ENCODE measurements at regions not wholly inside any gene's neighbourhood (a gene's known extent, or its start where the extent isn't known, plus 50 kb on each side); places are given as distances from the start of the nearest gene placed in this dataset.

DNA sequence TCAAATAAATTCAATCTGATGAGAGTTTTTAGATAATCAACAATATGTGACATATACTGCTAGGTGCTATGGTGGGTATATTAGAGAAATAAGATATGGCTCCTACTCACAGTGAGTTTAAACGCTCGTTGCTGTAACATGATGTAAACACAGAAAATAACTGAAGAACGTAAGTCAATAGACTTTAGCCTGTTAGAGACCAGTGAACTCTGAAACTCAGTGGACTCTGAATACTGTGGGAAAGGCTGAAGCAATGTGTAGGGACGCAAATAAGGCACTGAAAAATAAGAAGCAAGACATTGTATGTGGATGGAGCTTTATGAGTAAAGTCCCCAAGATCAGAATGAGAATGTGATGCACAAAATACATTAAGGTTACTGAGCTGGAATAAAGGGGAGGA is 431.6 kb downstream of the TFAP2B start:
- no peak for DNase-seq (ENCODE audit: low read depth)
- TF ChIP-seq, protein P1, sequence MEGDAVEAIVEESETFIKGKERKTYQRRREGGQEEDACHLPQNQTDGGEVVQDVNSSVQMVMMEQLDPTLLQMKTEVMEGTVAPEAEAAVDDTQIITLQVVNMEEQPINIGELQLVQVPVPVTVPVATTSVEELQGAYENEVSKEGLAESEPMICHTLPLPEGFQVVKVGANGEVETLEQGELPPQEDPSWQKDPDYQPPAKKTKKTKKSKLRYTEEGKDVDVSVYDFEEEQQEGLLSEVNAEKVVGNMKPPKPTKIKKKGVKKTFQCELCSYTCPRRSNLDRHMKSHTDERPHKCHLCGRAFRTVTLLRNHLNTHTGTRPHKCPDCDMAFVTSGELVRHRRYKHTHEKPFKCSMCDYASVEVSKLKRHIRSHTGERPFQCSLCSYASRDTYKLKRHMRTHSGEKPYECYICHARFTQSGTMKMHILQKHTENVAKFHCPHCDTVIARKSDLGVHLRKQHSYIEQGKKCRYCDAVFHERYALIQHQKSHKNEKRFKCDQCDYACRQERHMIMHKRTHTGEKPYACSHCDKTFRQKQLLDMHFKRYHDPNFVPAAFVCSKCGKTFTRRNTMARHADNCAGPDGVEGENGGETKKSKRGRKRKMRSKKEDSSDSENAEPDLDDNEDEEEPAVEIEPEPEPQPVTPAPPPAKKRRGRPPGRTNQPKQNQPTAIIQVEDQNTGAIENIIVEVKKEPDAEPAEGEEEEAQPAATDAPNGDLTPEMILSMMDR (IDR thresholded peaks at IDR 0.05; ENCODE audit: insufficient read depth, low read depth, low read length, missing control alignments): no peak
- H3K4me3 ChIP-seq (ENCODE audit: low read length): no peak overlapping the region

DNA sequence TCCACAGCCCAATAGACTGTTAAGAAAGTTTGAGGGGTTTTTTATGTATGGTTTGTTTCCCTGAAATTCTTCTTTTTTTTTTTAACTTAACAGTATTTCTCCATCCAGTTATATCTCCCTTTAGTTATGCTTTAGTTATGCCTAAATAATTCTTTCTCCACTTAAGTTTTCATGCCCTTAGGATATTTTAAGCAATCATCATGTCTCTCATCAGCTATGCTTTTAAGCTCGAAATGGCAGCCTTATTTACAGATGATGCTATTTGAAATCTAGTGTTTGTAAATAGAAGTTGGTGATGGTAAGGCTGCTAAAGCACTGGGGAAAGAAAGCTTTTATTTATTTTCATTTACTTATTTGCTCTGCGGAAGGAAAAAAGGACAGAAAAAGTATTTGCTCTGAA is 439.3 kb downstream of the TFAP2B start:
- H3K4me3 ChIP-seq (ENCODE audit: low read length): no peak overlapping the region
- DNase-seq (ENCODE audit: low read depth): no peak
- TF ChIP-seq, protein P1 (IDR thresholded peaks at IDR 0.05; ENCODE audit: insufficient read depth, low read depth, low read length, missing control alignments): no peak

DNA sequence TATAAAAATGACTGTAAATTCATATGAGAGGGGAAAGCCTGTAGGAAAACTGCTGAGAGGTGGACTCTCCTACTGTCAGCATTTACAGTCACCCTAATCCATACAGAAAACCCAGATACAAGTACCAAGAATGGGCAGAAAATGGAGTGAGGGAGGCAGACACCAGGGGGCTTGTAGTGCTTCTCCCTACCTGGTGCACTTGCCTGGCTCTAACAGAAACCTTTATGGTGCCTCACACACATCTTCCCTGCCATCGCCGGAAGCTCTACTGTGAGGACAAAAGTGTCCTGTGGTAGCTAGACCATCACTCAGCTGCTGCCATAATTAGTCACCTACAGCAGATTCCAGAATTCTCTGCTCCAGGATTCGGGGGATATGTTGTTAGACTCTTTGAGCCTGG is 441.3 kb downstream of the TFAP2B start:
- no peak overlapping the region for H3K4me3 ChIP-seq (ENCODE audit: low read length)
- DNase-seq (ENCODE audit: low read depth): no peak
- TF ChIP-seq, protein P1 (IDR thresholded peaks at IDR 0.05; ENCODE audit: insufficient read depth, low read depth, low read length, missing control alignments): no peak

DNA sequence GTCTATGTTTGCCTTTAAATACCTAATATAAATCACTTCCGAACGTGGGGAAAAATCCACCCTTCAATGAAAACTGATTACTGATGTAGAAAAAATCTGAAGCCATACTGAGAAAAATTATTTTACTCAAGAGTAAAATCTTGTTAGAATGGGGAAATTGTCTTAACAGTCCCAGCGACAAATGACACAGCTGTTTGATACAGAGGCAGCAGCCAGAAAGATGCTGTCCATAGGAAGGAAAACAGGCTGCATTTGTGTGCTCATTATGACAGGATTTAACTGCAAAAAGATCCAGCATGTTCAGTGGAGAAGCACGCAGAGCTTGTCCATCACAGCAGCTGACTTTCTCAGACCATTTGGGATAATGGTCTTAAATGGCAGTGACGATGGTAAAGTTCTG is 443.0 kb downstream of the TFAP2B start:
- no peak overlapping the region for H3K4me3 ChIP-seq (ENCODE audit: low read length)
- no peak for DNase-seq (ENCODE audit: low read depth)
- TF ChIP-seq, protein P1 (IDR thresholded peaks at IDR 0.05; ENCODE audit: insufficient read depth, low read depth, low read length, missing control alignments): no peak

DNA sequence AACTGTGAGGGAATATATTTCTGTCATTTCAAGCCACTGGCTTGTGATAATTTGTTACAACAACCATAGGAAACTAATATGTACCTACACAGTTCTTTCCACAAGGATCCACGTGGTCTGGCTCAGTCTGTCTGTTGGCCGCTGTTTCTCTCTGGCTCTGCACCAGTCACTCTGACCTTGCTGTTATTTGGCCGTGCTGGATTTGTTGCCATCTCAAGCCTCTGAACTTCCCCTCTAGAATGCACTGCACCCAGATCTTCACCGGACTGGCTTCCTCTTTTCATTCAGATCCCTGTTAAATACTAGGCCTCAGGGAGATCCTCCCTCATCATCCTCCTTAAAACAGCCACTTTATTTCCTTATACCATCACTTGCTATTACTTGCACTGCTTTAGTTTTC is 446.8 kb downstream of the TFAP2B start:
- TF ChIP-seq, protein P1 (IDR thresholded peaks at IDR 0.05; ENCODE audit: insufficient read depth, low read depth, low read length, missing control alignments): no peak
- no peak overlapping the region for H3K4me3 ChIP-seq (ENCODE audit: low read length)
- DNase-seq (ENCODE audit: low read depth): no peak

DNA sequence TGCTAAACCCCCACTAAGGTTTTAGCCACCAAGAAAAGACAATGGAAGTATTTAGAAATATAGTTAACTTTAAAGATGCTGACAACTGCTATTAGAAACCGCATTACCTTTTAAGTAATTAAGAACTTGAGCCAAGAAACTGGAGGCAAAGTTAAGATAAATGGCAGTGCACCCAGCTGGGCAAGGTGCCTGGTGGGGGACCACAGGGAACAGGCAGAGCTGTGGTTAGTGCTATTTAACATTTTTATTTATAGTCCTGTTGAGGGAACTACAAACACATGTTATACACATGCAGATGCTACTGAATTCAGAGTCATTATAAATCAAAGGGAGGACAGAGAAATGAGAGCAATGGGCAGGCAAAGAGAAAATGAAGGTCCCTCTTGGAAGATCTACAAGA is 447.9 kb downstream of the TFAP2B start:
- no peak for DNase-seq (ENCODE audit: low read depth)
- no peak overlapping the region for H3K4me3 ChIP-seq (ENCODE audit: low read length)
- TF ChIP-seq, protein P1 (IDR thresholded peaks at IDR 0.05; ENCODE audit: insufficient read depth, low read depth, low read length, missing control alignments): no peak

DNA sequence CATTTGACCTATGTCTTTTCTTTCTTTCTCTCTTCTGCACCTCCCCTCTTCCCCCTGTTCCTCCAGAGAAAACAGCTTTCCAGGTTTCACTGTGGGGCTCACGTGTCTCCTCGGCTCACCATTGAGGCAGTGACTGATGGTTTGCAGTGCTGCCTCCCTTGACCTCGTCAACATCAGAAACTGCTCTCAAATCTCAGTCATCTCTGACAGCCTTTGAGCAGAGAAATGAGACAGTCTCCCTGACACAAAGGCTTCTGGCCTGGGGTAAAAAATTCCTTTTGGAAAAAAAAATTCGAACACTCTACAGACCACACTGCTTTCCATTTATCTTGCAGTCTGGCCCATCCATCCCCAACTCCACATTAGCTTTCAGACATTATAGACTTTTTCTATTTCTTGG is 450.0 kb downstream of the TFAP2B start:
- no peak for DNase-seq (ENCODE audit: low read depth)
- TF ChIP-seq, protein P1 (IDR thresholded peaks at IDR 0.05; ENCODE audit: insufficient read depth, low read depth, low read length, missing control alignments): no peak
- H3K4me3 ChIP-seq (ENCODE audit: low read length): no peak overlapping the region

Measured in epithelial cell of esophagus (primary cell).